Amniotic epithelial cell (primary cell): ENCODE measurements at regions not wholly inside any gene's neighbourhood (a gene's known extent, or its start where the extent isn't known, plus 50 kb on each side); places are given as distances from the start of the nearest gene placed in this dataset.
"Not testable (repeated sequence)": the region's sequence is repeated elsewhere in the genome, so short reads cannot be mapped to it uniquely, and the experiment has no call there.

Source experiments
- DNase-seq: peaks from one replicate; pipeline ENCODE4 v3.0.0-alpha.2; 2010; ENCODE audit warnings: low read depth

GRCh38 chr1:10912441-10912840 lies 100.0 kb upstream of the TARDBP start:
- no peak for DNase-seq

GRCh38 chr1:10914056-10914455 lies 98.4 kb upstream of the TARDBP start:
- no peak for DNase-seq

GRCh38 chr1:10915594-10915993 lies 96.9 kb upstream of the TARDBP start:
- DNase-seq, result no peak

- no peak for DNase-seq
Observed at GRCh38 chr1:10916311-10916710, 96.1 kb upstream of the TARDBP start.

GRCh38 chr1:10916991-10917390 lies 95.5 kb upstream of the TARDBP start:
- no peak for DNase-seq

GRCh38 chr1:10917513-10918454 lies 94.7 kb upstream of the TARDBP start:
- no peak for DNase-seq

- peak; percentile 68 for DNase-seq
Observed at GRCh38 chr1:10918531-10918930, 93.9 kb upstream of the TARDBP start.

GRCh38 chr1:10920063-10920626 lies 92.3 kb upstream of the TARDBP start:
- DNase-seq, result no peak

- DNase-seq, result not testable (repeated sequence)
Observed at GRCh38 chr1:10922315-10923060, 90.0 kb upstream of the TARDBP start.

- DNase-seq, result no peak
Observed at GRCh38 chr1:10924030-10924429, 88.4 kb upstream of the TARDBP start.

GRCh38 chr1:10928654-10929053 lies 83.8 kb upstream of the TARDBP start:
- no peak for DNase-seq

- DNase-seq, result no peak
Observed at GRCh38 chr1:10932088-10932487, 80.4 kb upstream of the TARDBP start.

GRCh38 chr1:10934150-10934818 lies 78.2 kb upstream of the TARDBP start:
- no peak for DNase-seq

GRCh38 chr1:10935246-10935645 lies 77.2 kb upstream of the TARDBP start:
- no peak for DNase-seq

GRCh38 chr1:10935724-10936123 lies 76.7 kb upstream of the TARDBP start:
- no peak for DNase-seq

- DNase-seq, result no peak
Observed at GRCh38 chr1:10936998-10937901, 75.2 kb upstream of the TARDBP start.

- no peak for DNase-seq
Observed at GRCh38 chr1:10938741-10939417, 73.6 kb upstream of the TARDBP start.

GRCh38 chr1:10939654-10940450 lies 72.6 kb upstream of the TARDBP start:
- peak; percentile 20 for DNase-seq

GRCh38 chr1:10940451-10940804 lies 72.0 kb upstream of the TARDBP start:
- no peak for DNase-seq

GRCh38 chr1:10940838-10941237 lies 71.6 kb upstream of the TARDBP start:
- no peak for DNase-seq
